ENCODE measurements at regions not wholly inside any gene's neighbourhood (a gene's known extent, or its start where the extent isn't known, plus 50 kb on each side); places are given as distances from the start of the nearest gene placed in this dataset.

- no peak for TF ChIP-seq EZH2 (IDR thresholded peaks at IDR 0.05; ENCODE audit: low read depth)
- no peak for TF ChIP-seq CTCF (conservative IDR thresholded peaks at IDR 0.05)
These were observed 270.1 kb downstream of the TFCP2L1 start for GRCh38 chr2:121014876-121015275.
